Activated CD4-positive, alpha-beta T cell treated with anti-CD3 and anti-CD28 coated beads, Interleukin-2, amount 50 U/mL, for 24 hours (primary cell): ENCODE measurements at regions not wholly inside any gene's neighbourhood (a gene's known extent, or its start where the extent isn't known, plus 50 kb on each side); places are given as distances from the start of the nearest gene placed in this dataset.

ENCODE experiments used
- DNase-seq, 2 donors: peaks; one replicate each; pipeline ENCODE4 v3.0.0-alpha.2; 2020; ENCODE audit warnings: low read depth in 1 of 2, low spot score in 1 of 2

DNA sequence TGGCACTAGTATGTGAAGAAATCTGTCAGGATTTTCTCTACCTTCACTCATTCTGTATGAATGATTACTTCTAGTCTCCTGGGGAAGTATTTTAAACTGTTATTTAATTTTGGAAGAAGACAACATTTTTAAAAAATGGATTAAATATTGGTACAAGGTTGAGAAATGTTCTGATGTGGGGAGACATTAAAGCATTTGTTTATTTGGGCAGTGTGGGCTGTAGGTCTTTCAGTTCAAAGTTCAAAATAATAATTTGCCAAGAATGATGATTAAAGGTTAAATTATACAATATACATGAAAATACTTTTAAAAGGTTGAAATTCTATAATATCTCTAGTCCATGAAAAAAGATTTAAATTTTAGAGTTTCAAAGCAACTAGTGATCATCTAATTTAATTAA is 194.7 kb downstream of the NHLRC3 start:
- DNase-seq: no peak

GRCh38 chr13:39233519-39233918 is 195.3 kb downstream of the NHLRC3 start:
- DNase-seq: no peak

DNA sequence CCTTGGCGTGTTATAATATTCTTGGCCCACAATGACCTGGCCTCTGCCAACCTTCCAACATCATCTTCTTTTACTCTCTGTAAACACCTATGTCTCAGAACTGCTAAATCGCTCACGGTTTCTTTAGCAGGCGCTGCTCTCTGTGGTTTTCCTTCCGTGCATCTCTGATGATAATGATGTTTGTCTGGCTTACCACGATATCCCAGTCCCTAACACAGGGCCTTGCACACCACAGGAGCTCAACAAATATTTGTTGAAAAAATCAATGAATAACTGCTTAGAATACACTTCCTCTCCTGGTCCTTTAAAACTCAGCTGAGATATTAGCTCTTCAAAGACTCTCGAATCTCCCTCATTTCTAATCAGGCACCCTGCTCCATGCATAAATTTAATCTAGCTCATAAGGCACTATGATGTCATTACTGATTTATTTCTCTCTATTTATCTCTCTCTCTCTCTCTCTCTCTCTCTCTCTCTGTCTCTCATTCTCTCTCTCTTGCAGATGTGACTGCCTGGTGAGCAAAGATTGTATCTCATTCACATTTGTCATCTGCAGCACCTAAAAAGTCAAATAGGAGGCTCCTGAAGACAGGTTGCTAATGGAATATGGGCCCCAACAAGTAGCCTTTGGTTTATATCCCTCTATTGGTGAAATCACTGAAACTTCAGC is 206.4 kb downstream of the NHLRC3 start:
- no peak for DNase-seq

- DNase-seq: no peak
Measured at GRCh38 chr13:39245688-39246087, 207.4 kb downstream of the NHLRC3 start.

DNA sequence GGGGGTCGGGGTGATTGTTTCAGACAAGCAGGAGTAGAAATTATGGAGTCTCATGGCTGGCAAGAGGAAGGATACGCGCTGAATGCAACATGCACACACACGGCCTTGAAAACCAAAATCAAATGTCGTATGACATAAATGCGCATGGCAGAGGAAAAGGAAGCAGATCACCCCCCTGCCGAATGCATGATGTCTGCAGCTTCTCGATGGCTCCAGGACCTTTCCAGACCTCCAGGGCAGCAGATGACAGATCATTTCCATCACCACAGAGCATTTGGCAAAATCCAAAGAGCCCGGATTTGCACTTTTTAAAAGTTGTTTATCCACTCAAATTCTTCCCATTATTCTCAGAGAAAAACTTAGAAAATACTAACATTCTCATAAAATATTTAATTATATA is 211.7 kb downstream of the NHLRC3 start:
- DNase-seq: no peak

GRCh38 chr13:39250440-39250839 is 212.2 kb downstream of the NHLRC3 start:
- no peak for DNase-seq

DNA sequence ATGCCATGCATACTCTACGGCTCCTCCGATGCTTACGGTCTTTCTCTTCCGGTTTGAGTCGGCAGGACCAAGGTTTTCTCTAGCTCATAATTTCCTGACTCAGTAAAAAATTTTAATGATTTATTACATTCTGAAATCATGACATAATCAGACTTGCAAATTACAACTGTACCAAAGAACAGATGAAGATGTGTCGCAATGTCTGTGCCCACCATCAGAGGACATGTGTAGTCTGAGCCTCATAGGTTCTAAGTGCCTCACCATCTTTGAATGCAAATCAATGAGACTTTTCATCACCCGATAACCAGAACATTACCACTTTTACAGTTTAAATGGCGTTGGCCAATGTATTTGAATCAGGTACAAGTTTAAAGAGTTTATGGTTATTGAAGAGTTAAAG is 213.1 kb downstream of the NHLRC3 start:
- no peak for DNase-seq

DNA sequence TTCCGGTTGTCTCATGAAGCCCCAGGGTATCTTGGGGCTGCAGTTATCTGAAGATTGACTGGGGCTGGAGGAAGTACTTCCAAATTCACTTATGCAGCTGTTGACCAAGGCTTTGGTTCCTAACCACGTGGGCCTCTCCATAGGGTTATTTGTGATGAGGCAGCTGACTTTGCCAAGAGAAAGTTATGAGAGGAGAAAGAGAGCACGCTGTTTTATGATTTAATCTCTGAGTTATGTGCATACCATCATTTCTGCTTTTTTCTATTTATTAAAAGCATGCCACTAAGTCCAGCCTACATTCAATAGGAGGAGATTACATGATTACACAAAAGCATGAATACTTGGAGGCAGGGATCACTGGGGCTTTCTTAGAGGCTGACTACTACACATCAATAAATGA is 215.5 kb downstream of the NHLRC3 start:
- no peak for DNase-seq

- DNase-seq: no peak
Measured at GRCh38 chr13:39254601-39255000, 216.3 kb downstream of the NHLRC3 start.

DNA sequence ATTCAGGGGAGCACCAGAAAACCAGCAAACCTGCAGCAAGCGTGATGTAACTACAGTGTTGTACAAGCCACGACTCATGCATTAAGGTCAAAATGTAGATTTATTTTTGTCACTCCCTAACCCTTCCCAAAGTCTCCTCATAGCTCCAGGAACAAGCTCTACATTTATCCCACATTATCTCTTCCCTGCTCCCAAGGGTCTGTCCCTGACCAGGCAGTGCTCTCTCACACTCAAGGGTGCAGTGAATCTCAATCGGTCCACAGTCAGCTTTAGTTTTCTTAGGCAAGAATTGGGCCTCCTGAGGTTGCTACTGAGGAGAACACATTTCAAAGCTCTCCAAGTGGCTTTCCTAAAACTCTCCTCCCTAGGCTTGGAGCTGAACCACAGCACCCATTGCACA is 219.4 kb downstream of the NHLRC3 start:
- no peak for DNase-seq

- peak in 1 of 2 donors; percentile 21 for DNase-seq
Measured at GRCh38 chr13:39259371-39260140, 221.3 kb downstream of the NHLRC3 start.

DNA sequence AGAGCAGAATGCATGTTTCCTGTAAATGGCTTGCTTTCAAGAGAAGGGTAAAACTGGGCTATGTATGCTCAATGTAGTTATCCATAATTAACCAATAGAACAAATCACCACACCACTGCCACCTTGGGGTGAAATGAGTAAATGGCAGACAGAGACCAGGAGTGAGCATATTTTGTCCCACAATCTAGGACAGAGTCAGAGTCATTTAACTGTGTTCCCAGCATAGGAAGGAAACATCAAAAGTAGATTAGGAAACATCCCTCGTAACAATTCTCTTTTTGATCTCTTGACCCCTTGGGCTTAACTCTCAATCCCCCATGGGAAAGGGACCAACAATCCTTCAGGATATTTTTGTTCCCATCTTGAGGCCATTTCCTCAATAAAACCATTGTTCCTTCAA is 224.8 kb downstream of the NHLRC3 start:
- DNase-seq: peak in 1 of 2 donors; percentile 45

- DNase-seq: no peak
Measured at GRCh38 chr13:39263531-39263930, 225.3 kb downstream of the NHLRC3 start.

DNA sequence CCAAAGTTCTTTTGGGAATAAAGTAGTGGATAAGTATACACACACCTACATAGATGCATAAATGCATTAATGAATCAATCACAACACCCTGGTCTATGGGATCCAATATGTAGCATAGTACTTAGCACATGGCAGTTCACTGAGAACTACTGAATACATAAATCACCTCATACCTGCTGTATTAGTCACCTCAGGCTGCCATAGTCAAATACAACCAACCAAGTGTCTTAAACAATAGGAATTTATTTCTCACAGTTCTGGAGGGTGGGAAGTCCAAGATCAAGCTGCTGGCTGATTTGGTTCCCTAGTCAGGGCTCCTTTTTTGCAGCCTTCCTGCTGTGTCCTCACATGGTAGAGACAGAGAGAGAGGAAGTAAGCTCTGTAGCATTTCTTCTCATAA is 228.2 kb downstream of the NHLRC3 start:
- DNase-seq: no peak

- no peak for DNase-seq
Measured at GRCh38 chr13:39268398-39268797, 230.1 kb downstream of the NHLRC3 start.

GRCh38 chr13:39269004-39269403 is 230.7 kb downstream of the NHLRC3 start:
- DNase-seq: no peak

DNA sequence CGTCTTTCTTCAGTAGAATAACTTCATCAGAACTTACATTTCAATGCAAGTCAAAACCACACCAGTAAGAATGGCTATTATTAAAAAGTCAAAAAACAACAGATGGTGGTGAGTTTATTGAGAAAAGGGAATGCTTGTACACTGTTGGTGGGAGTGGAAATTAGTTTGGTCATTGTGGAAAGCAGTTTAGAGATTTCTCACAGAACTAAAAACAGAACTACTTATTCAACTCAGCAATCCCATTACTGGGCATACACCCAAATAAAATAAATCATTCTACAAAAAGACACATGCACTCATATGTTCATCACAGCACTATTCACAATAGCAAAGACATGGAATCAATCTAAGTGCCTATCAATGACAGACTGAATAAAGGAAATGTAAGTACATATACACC is 231.2 kb downstream of the NHLRC3 start:
- DNase-seq: no peak

DNA sequence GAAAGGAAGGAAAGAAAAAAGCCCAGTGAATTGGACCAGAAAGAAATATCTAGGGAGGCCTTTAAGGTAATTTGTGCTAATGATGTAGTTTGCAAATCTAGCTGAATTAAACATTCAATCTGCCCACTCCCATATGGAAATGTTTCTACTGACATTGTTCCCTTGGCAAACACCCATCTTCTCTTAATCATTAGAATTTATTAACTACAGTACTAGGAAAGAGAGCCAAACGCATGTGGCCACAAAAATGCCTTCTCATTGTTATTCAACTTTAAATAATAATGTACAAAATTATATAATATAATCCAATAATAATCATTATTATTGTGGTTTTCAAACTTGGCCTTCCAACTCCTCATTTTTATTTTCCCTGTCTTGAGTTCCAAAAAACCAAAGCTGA is 234.7 kb downstream of the NHLRC3 start:
- no peak for DNase-seq

- no peak for DNase-seq
Measured at GRCh38 chr13:39273953-39274738, 235.9 kb downstream of the NHLRC3 start.

- no peak for DNase-seq
Measured at GRCh38 chr13:39274739-39275325, 236.6 kb downstream of the NHLRC3 start.

GRCh38 chr13:39279077-39279476 is 240.8 kb downstream of the NHLRC3 start:
- no peak for DNase-seq
